OCI-LY7 (cell line): ENCODE measurements at regions not wholly inside any gene's neighbourhood (a gene's known extent, or its start where the extent isn't known, plus 50 kb on each side); places are given as distances from the start of the nearest gene placed in this dataset.

Source experiments
- BruUV-seq: library from RNA; stranded (reverse); fragments of 400-500 nt; replicated peaks from 2 replicates; lab custom pipeline; 2021; lab: Mats Ljungman, UMichigan
- CTCF ChIA-PET: fragments of 300-600 bp; sonication (Branson Sonifier 250); formaldehyde crosslinking; loops from one replicate; lab custom pipeline; 2022; ENCODE audit warnings: antibody characterized with exemption; ENCODE audit not compliant: unreplicated experiment; lab: Charles Lee
- POLR2A ChIA-PET: fragments of 300-600 bp; sonication (Branson Sonifier 250); formaldehyde crosslinking; loops from one replicate; lab custom pipeline; 2022; ENCODE audit warnings: antibody characterized with exemption; lab: Charles Lee
- DNase-seq: peaks from one replicate; pipeline ENCODE4 v3.0.0-alpha.2; 2015; ENCODE audit warnings: low spot score
- H2AFZ ChIP-seq: fragments of 200-600 bp; sonication (generic), shearing (Covaris generic); 2 replicates; pipeline ENCODE4 v1.6.1; 2014; ENCODE audit warnings: mild to moderate bottlenecking, antibody characterized with exemption, low read length, moderate library complexity
- H3K27ac ChIP-seq: fragments of 200-600 bp; sonication (generic); 2 replicates; pipeline ENCODE4 v1.5.1; 2014; ENCODE audit warnings: mixed run types, low read depth, mild to moderate bottlenecking, moderate library complexity, low read length, inconsistent platforms; ENCODE audit not compliant: poor library complexity, severe bottlenecking
- H3K36me3 ChIP-seq: fragments of 200-600 bp; sonication (generic); 2 replicates; pipeline ENCODE4 v1.6.1; 2014; ENCODE audit warnings: mild to moderate bottlenecking, antibody characterized with exemption, low read length, moderate library complexity, mixed read lengths; ENCODE audit not compliant: insufficient read depth
- H3K4me1 ChIP-seq: fragments of 200-600 bp; sonication (generic); 2 replicates; pipeline ENCODE4 v1.5.1; 2014; ENCODE audit warnings: mild to moderate bottlenecking, low read length; ENCODE audit not compliant: insufficient read depth, poor library complexity, severe bottlenecking
- H3K4me2 ChIP-seq: fragments of 200-600 bp; sonication (generic); 2 replicates; pipeline ENCODE4 v1.6.1; 2014; ENCODE audit warnings: mild to moderate bottlenecking, low read length
- H3K4me3 ChIP-seq: fragments of 200-600 bp; sonication (generic); 2 replicates; pipeline ENCODE4 v1.5.1; 2014; ENCODE audit warnings: mild to moderate bottlenecking, low read depth, low read length; ENCODE audit not compliant: poor library complexity, severe bottlenecking
- H3K79me2 ChIP-seq: fragments of 200-600 bp; sonication (generic); 2 replicates; pipeline ENCODE4 v1.6.1; 2016; ENCODE audit warnings: low read depth, mild to moderate bottlenecking, low read length, moderate library complexity, mixed read lengths; ENCODE audit not compliant: insufficient read depth
- H3K9me2 ChIP-seq: fragments of 200-600 bp; sonication (generic); 2 replicates; pipeline ENCODE4 v1.6.1; 2016; ENCODE audit warnings: mild to moderate bottlenecking, low read length, mixed read lengths; ENCODE audit not compliant: insufficient read depth
- H3K9me3 ChIP-seq: fragments of 200-600 bp; sonication (generic); 2 replicates; pipeline ENCODE4 v1.6.1; 2014; ENCODE audit warnings: mild to moderate bottlenecking, mixed run types, low read length, mixed read lengths
- H4K20me1 ChIP-seq: fragments of 200-600 bp; sonication (generic); 2 replicates; pipeline ENCODE4 v1.6.1; 2014; ENCODE audit warnings: mild to moderate bottlenecking, antibody characterized with exemption, low read length, moderate library complexity, mixed read lengths; ENCODE audit not compliant: insufficient read depth
- CTCF ChIP-seq: fragments of 200-600 bp; sonication (generic); conservative IDR thresholded peaks from 2 replicates; pipeline ENCODE4 v1.5.1; 2014; ENCODE audit warnings: mild to moderate bottlenecking, antibody characterized with exemption, low read length, moderate library complexity, mixed read lengths
- EZH2phosphoT487 ChIP-seq: fragments of 200-600 bp; sonication (generic); IDR thresholded peaks from 2 replicates; pipeline ENCODE4 v1.6.1; 2018; ENCODE audit warnings: low read depth, borderline replicate concordance, mild to moderate bottlenecking, mixed run types, antibody characterized with exemption, low read length, moderate library complexity, mixed read lengths
- intact Hi-C: fragments of 100-400 bp; cut with micrococcal nuclease; formaldehyde crosslinking; loops from one replicate; pipeline ENCODE4 v1.10.0; 2022; ENCODE audit not compliant: unreplicated experiment

- no TSS peak for BruUV-seq
- POLR2A ChIA-PET = no interaction called here
Measured at GRCh38 chr4:186946136-186946535, 222.5 kb upstream of the FAT1 start.

GRCh38 chr4:186946682-186947294 is 223.1 kb upstream of the FAT1 start:
- Histone ChIP-seq H3K4me2 (no peak overlapping the region), H3K4me3 (no peak overlapping the region), H2AFZ (no peak overlapping the region), H3K4me1 (peaks cover 37% of the 10 kb centered on the region), H3K9me2 (no peaks in the 10 kb centered on the region), H3K36me3 (no peaks in the 10 kb centered on the region), H3K9me3 (no peaks in the 10 kb centered on the region), H3K27ac (no peak overlapping the region), H3K79me2 (no peaks in the 10 kb centered on the region), H4K20me1 (no peaks in the 10 kb centered on the region)
- DNase-seq = peak; percentile 16
- no peak for TF ChIP-seq EZH2phosphoT487
- TF ChIP-seq CTCF = 0 out of 2 replicates have a peak, but pooled peaks have one; percentile 13
- intact Hi-C loops = no loop called here
- CTCF ChIA-PET = no interaction called here
- no TSS peak for BruUV-seq
- POLR2A ChIA-PET = no interaction called here

More at GRCh38 chr4:186946136-186946535, 222.5 kb upstream of the FAT1 start:
- TF ChIP-seq EZH2phosphoT487 (no peak), CTCF (no peak)
- Histone ChIP-seq H3K9me3 (no peaks in the 10 kb centered on the region), H2AFZ (no peak overlapping the region), H3K4me1 (peaks cover 34% of the 10 kb centered on the region), H4K20me1 (no peaks in the 10 kb centered on the region), H3K4me3 (no peak overlapping the region), H3K4me2 (no peak overlapping the region), H3K36me3 (no peaks in the 10 kb centered on the region), H3K79me2 (no peaks in the 10 kb centered on the region), H3K27ac (no peak overlapping the region), H3K9me2 (no peaks in the 10 kb centered on the region)
- intact Hi-C loops = no loop called here
- no peak for DNase-seq
- CTCF ChIA-PET = no interaction called here
